ENCODE measurements at regions not wholly inside any gene's neighbourhood (a gene's known extent, or its start where the extent isn't known, plus 50 kb on each side); places are given as distances from the start of the nearest gene placed in this dataset.

DNA sequence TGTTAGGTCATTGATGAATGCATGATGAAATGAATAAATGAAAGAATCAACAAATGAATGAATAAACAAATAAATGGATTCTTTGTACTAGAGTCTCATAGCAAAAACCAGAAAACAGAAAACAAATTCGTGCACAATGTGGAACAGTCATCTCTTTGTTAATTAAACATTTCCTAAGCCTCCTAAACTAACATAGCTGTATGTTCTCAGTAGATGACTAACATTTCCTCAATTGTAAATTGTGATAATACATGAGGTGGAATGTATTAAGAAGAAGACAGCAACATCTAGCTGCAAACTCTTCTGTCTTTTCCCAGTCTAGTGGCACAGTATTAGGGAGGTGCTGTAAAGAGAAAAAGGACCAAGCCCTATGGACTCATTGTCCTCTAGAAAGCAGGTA is 1021.0 kb downstream of the MCTP2 start:
- Histone ChIP-seq H3K27me3 (ENCODE audit: insufficient read depth, poor library complexity, severe bottlenecking) (no peaks in the 10 kb centered on the region), H3K27ac (replicated peaks) (no peak overlapping the region), H3K4me3 (replicated peaks; ENCODE audit: insufficient read depth, low read length) (no peak overlapping the region)
- TF ChIP-seq POLR2AphosphoS5 (IDR thresholded peaks at IDR 0.05; ENCODE audit: low read depth) (no peak), GABPA (IDR thresholded peaks at IDR 0.05; ENCODE audit: low read depth) (no peak), SPI1 (IDR thresholded peaks at IDR 0.05; ENCODE audit: borderline replicate concordance, low read depth) (no peak)
- TF ChIP-seq, protein P1, sequence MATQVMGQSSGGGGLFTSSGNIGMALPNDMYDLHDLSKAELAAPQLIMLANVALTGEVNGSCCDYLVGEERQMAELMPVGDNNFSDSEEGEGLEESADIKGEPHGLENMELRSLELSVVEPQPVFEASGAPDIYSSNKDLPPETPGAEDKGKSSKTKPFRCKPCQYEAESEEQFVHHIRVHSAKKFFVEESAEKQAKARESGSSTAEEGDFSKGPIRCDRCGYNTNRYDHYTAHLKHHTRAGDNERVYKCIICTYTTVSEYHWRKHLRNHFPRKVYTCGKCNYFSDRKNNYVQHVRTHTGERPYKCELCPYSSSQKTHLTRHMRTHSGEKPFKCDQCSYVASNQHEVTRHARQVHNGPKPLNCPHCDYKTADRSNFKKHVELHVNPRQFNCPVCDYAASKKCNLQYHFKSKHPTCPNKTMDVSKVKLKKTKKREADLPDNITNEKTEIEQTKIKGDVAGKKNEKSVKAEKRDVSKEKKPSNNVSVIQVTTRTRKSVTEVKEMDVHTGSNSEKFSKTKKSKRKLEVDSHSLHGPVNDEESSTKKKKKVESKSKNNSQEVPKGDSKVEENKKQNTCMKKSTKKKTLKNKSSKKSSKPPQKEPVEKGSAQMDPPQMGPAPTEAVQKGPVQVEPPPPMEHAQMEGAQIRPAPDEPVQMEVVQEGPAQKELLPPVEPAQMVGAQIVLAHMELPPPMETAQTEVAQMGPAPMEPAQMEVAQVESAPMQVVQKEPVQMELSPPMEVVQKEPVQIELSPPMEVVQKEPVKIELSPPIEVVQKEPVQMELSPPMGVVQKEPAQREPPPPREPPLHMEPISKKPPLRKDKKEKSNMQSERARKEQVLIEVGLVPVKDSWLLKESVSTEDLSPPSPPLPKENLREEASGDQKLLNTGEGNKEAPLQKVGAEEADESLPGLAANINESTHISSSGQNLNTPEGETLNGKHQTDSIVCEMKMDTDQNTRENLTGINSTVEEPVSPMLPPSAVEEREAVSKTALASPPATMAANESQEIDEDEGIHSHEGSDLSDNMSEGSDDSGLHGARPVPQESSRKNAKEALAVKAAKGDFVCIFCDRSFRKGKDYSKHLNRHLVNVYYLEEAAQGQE (IDR thresholded peaks at IDR 0.05; ENCODE audit: insufficient replicate concordance, low read depth) = no peak
- TF ChIP-seq, protein P2, sequence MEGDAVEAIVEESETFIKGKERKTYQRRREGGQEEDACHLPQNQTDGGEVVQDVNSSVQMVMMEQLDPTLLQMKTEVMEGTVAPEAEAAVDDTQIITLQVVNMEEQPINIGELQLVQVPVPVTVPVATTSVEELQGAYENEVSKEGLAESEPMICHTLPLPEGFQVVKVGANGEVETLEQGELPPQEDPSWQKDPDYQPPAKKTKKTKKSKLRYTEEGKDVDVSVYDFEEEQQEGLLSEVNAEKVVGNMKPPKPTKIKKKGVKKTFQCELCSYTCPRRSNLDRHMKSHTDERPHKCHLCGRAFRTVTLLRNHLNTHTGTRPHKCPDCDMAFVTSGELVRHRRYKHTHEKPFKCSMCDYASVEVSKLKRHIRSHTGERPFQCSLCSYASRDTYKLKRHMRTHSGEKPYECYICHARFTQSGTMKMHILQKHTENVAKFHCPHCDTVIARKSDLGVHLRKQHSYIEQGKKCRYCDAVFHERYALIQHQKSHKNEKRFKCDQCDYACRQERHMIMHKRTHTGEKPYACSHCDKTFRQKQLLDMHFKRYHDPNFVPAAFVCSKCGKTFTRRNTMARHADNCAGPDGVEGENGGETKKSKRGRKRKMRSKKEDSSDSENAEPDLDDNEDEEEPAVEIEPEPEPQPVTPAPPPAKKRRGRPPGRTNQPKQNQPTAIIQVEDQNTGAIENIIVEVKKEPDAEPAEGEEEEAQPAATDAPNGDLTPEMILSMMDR (IDR thresholded peaks at IDR 0.05; ENCODE audit: insufficient read depth, low read length) = no peak
- no peak for DNase-seq (ENCODE audit: low read depth in 1 of 2, low spot score in 1 of 2)

DNA sequence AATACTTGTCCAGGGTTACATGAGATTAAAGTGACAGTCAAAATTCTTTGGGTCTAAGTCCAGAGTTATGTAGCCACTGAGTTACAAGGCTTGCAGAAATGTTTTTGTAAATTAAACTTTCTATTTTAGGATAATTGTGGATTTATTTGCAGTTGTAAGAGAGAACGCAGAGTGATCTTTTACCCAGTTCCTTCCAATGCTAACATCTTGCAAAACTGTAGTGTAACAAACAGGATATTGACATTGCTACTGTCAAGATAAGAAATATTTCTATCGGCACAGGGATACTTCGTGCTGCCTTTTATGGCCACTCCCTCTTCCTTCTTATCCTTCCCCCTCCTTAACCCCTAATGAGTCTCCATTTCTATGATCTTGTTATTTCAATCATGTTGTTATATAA is 1022.9 kb downstream of the MCTP2 start:
- TF ChIP-seq POLR2AphosphoS5 (IDR thresholded peaks at IDR 0.05; ENCODE audit: low read depth) (no peak), GABPA (IDR thresholded peaks at IDR 0.05; ENCODE audit: low read depth) (no peak), SPI1 (IDR thresholded peaks at IDR 0.05; ENCODE audit: borderline replicate concordance, low read depth) (no peak)
- TF ChIP-seq, protein P2 (IDR thresholded peaks at IDR 0.05; ENCODE audit: insufficient read depth, low read length) = no peak
- TF ChIP-seq, protein P1 (IDR thresholded peaks at IDR 0.05; ENCODE audit: insufficient replicate concordance, low read depth) = no peak
- no peak overlapping the region for H3K27ac ChIP-seq (replicated peaks)
- H3K27me3 ChIP-seq (ENCODE audit: insufficient read depth, poor library complexity, severe bottlenecking) = no peaks in the 10 kb centered on the region
- no peak overlapping the region for H3K4me3 ChIP-seq (replicated peaks; ENCODE audit: insufficient read depth, low read length)
- no peak for DNase-seq (ENCODE audit: low read depth in 1 of 2, low spot score in 1 of 2)

DNA sequence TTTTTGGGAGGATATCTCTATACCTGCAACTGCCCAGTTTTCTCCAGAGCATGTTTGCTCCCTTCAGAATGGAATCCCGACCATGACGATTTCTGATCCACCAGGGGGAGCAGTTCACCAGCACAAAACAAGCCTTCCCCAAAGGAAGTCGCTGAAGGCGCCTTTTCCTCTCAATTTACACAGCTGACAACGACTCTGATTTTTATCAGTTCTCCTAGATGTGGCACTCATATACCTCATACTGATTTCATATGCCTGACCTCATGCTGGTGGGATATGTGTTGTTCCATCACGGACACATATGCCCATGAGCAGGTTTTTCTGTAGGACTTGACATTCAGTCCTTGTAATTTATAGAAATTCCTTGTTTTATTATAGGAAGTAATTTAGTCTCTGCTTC is 1028.2 kb downstream of the MCTP2 start:
- H3K27ac ChIP-seq (replicated peaks) = no peak overlapping the region

DNA sequence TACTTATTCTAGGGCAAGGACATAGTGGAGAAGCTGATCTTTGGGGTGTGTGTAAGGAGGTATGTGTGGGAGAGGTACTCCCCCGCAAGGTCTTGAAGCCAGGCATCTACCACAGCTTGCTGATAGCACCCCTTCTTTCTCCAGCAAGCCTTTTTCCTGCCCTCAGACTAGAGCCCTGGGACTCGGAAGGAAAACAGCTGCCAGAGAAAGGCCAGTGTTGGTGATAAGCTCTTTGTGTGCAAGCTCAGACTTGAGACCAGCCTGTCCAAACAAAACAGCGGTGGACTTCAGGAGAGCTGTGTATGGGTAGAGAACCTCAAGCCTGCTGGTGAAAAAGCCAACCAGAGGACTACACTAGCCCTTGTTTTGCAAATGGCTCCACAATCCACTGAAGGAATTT is 1028.6 kb downstream of the MCTP2 start:
- no peak for DNase-seq (ENCODE audit: low read depth in 1 of 2, low spot score in 1 of 2)
- no peaks in the 10 kb centered on the region for H3K27me3 ChIP-seq (ENCODE audit: insufficient read depth, poor library complexity, severe bottlenecking)
- H3K4me3 ChIP-seq (replicated peaks; ENCODE audit: insufficient read depth, low read length) = no peak overlapping the region
- TF ChIP-seq, protein P2 (IDR thresholded peaks at IDR 0.05; ENCODE audit: insufficient read depth, low read length) = no peak
- TF ChIP-seq SPI1 (IDR thresholded peaks at IDR 0.05; ENCODE audit: borderline replicate concordance, low read depth) (no peak), GABPA (IDR thresholded peaks at IDR 0.05; ENCODE audit: low read depth) (no peak), POLR2AphosphoS5 (IDR thresholded peaks at IDR 0.05; ENCODE audit: low read depth) (no peak)
- TF ChIP-seq, protein P1 (IDR thresholded peaks at IDR 0.05; ENCODE audit: insufficient replicate concordance, low read depth) = no peak
- H3K27ac ChIP-seq (replicated peaks) = no peak overlapping the region

More for the DNA sequence above, 1028.2 kb downstream of the MCTP2 start:
- DNase-seq (ENCODE audit: low read depth in 1 of 2, low spot score in 1 of 2) = peak; percentile 25 to 76
- H3K27me3 ChIP-seq (ENCODE audit: insufficient read depth, poor library complexity, severe bottlenecking) = no peaks in the 10 kb centered on the region
- TF ChIP-seq, protein P2 (IDR thresholded peaks at IDR 0.05; ENCODE audit: insufficient read depth, low read length) = peak; percentile 57
- no peak for TF ChIP-seq GABPA (IDR thresholded peaks at IDR 0.05; ENCODE audit: low read depth)
- H3K4me3 ChIP-seq (replicated peaks; ENCODE audit: insufficient read depth, low read length) = no peak overlapping the region
